ENCODE measurements at regions not wholly inside any gene's neighbourhood (a gene's known extent, or its start where the extent isn't known, plus 50 kb on each side); places are given as distances from the start of the nearest gene placed in this dataset.

DNA sequence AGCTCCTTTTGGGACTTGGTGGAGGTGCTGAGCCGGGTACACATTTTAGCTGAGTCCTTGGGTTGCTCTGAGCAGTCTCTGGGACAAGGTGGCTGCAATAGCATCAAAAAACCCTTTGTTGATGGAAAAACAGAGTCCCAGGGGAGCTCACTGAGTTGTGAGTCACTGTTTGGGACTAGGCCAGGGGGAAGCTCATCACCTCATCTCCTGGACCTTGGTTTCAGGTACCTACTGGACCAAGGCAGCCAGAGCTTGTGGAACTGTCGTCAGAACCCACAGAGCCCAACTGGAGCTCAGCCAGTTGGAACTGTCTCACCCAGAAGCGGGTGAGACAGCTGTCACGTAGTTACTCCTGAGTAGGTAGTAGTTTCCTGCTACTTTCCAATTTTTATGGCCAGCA is 146.7 kb downstream of the HLX start:
- intact Hi-C loops (cut with micrococcal nuclease; ENCODE audit: unreplicated experiment): no loop called here
- Histone ChIP-seq H3K9ac (ENCODE audit: control insufficient read depth, insufficient read depth, low read length) (no peak overlapping the region), H3K4me3 (no peak overlapping the region), H3K9me3 (replicated peaks; ENCODE audit: control insufficient read depth, insufficient read depth, low read length) (no peaks in the 10 kb centered on the region; the same call in 2 of the 3 replicates), H3K4me1 (ENCODE audit: control insufficient read depth, insufficient read depth, low read length) (no peaks in the 10 kb centered on the region), H3K4me2 (ENCODE audit: control insufficient read depth, insufficient read depth) (no peak overlapping the region), H3K36me3 (ENCODE audit: control insufficient read depth in 2 of 2, insufficient read depth in 2 of 2, low read length in 1 of 2) (no peaks in the 10 kb centered on the region), H3K79me2 (ENCODE audit: control insufficient read depth, insufficient read depth, low read length) (no peaks in the 10 kb centered on the region), H3K27me3 (replicated peaks in 1 of 2; ENCODE audit: control insufficient read depth in 2 of 2, insufficient read depth in 2 of 2, low read length in 1 of 2) (no peaks in the 10 kb centered on the region), H4K20me1 (ENCODE audit: control insufficient read depth, insufficient read depth) (no peaks in the 10 kb centered on the region), H3K27ac (ENCODE audit: control insufficient read depth, insufficient read depth) (no peak overlapping the region), H2AFZ (ENCODE audit: control insufficient read depth, low read depth, low read length) (no peak overlapping the region)
- FAIRE-seq (no peak), ATAC-seq (peak; percentile 60), DNase-seq (ENCODE audit: low read depth, low spot score) (no peak)
- WGBS (ENCODE audit: insufficient coverage, insufficient replicate concordance, low lambda C conversion rate, missing lambda C conversion rate): 39% methylated on average over 4 of the region's 4 CpGs
- in situ Hi-C loops (cut with MboI): no loop called here
- TF ChIP-seq SIX5 (IDR thresholded peaks at IDR 0.05; ENCODE audit: low read depth, low read length, severe bottlenecking) (no peak), MEF2B (IDR thresholded peaks at IDR 0.05; ENCODE audit: partially characterized antibody, poor library complexity, severe bottlenecking) (peak; percentile 36), NBN (IDR thresholded peaks at IDR 0.05) (no peak), TCF7 (IDR thresholded peaks at IDR 0.05; ENCODE audit: borderline replicate concordance) (no peak), ZNF24 (IDR thresholded peaks at IDR 0.05) (no peak)
- TF ChIP-seq, protein P1, sequence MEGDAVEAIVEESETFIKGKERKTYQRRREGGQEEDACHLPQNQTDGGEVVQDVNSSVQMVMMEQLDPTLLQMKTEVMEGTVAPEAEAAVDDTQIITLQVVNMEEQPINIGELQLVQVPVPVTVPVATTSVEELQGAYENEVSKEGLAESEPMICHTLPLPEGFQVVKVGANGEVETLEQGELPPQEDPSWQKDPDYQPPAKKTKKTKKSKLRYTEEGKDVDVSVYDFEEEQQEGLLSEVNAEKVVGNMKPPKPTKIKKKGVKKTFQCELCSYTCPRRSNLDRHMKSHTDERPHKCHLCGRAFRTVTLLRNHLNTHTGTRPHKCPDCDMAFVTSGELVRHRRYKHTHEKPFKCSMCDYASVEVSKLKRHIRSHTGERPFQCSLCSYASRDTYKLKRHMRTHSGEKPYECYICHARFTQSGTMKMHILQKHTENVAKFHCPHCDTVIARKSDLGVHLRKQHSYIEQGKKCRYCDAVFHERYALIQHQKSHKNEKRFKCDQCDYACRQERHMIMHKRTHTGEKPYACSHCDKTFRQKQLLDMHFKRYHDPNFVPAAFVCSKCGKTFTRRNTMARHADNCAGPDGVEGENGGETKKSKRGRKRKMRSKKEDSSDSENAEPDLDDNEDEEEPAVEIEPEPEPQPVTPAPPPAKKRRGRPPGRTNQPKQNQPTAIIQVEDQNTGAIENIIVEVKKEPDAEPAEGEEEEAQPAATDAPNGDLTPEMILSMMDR (IDR thresholded peaks at IDR 0.05 in 2 of 3, conservative IDR thresholded peaks at IDR 0.05 in 1 of 3; ENCODE audit: control insufficient read depth in 2 of 3, extremely low read depth in 1 of 3, insufficient read depth in 1 of 3, low read depth in 3 of 3, low read length in 3 of 3): no peak
- TF ChIP-seq, protein P2, sequence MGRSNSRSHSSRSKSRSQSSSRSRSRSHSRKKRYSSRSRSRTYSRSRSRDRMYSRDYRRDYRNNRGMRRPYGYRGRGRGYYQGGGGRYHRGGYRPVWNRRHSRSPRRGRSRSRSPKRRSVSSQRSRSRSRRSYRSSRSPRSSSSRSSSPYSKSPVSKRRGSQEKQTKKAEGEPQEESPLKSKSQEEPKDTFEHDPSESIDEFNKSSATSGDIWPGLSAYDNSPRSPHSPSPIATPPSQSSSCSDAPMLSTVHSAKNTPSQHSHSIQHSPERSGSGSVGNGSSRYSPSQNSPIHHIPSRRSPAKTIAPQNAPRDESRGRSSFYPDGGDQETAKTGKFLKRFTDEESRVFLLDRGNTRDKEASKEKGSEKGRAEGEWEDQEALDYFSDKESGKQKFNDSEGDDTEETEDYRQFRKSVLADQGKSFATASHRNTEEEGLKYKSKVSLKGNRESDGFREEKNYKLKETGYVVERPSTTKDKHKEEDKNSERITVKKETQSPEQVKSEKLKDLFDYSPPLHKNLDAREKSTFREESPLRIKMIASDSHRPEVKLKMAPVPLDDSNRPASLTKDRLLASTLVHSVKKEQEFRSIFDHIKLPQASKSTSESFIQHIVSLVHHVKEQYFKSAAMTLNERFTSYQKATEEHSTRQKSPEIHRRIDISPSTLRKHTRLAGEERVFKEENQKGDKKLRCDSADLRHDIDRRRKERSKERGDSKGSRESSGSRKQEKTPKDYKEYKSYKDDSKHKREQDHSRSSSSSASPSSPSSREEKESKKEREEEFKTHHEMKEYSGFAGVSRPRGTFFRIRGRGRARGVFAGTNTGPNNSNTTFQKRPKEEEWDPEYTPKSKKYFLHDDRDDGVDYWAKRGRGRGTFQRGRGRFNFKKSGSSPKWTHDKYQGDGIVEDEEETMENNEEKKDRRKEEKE (IDR thresholded peaks at IDR 0.05): no peak
- no TSS peak for BruUV-seq (replicated peaks)
- RAD21 ChIA-PET (ENCODE audit: unreplicated experiment): interaction anchor here (0.7 to 1.1 kb wide), 2 partner anchors 14 to 43 kb away, joined by 3 read pairs; no protein-coding TSS in a partner anchor
- SMC1A ChIA-PET (ENCODE audit: uncharacterized antibody, unreplicated experiment): interaction anchor here (1.0 to 3.7 kb wide), 5 partner anchors 10 to 142 kb away, joined by 3 to 14 read pairs (median 3); no protein-coding TSS in a partner anchor
- POLR2A ChIA-PET: interaction anchor here (1.4 kb wide), 1 partner anchor 10 kb away, joined by 3 read pairs; no protein-coding TSS in a partner anchor
- CTCF ChIA-PET: interaction anchor here (1.2 kb wide), 1 partner anchor 9 kb away, joined by 5 read pairs; no protein-coding TSS in a partner anchor
